Coronary artery (tissue), 2 donors: ENCODE measurements at regions not wholly inside any gene's neighbourhood (a gene's known extent, or its start where the extent isn't known, plus 50 kb on each side); places are given as distances from the start of the nearest gene placed in this dataset.

ENCODE experiments used
- DNase-seq: peaks from one replicate; pipeline ENCODE4 v3.0.0-alpha.2; 2017; ENCODE audit warnings: low spot score
- H3K27ac ChIP-seq, 2 donors: fragments of 200-600 bp; sonication (generic); one replicate each; pipeline ENCODE4 v1.5.1; 2016 to 2019
- H3K4me3 ChIP-seq: fragments of 200-600 bp; sonication (generic); 2 replicates; pipeline ENCODE4 v1.5.1; 2016; ENCODE audit warnings: mild to moderate bottlenecking, moderate library complexity
- CTCF ChIP-seq: fragments of 200-600 bp; sonication (generic); IDR thresholded peaks from one replicate; pipeline ENCODE4 v1.5.1; 2019; ENCODE audit warnings: antibody characterized with exemption

GRCh38 chr16:17942067-17942466 lies 394.5 kb downstream of the NPIPA8 start:
- no peak overlapping the region for H3K27ac ChIP-seq
- no peak overlapping the region for H3K4me3 ChIP-seq
- no peak for DNase-seq
- TF ChIP-seq CTCF = no peak

GRCh38 chr16:17940584-17941364 lies 395.8 kb downstream of the NPIPA8 start:
- H3K27ac ChIP-seq = no peak overlapping the region
- H3K4me3 ChIP-seq = no peak overlapping the region
- no peak for TF ChIP-seq CTCF
- DNase-seq = no peak

- no peak for TF ChIP-seq CTCF
- no peak for DNase-seq
- no peak overlapping the region for H3K4me3 ChIP-seq
- no peak overlapping the region for H3K27ac ChIP-seq
These were observed 396.8 kb downstream of the NPIPA8 start for GRCh38 chr16:17939723-17940122.

GRCh38 chr16:17939122-17939536 lies 397.4 kb downstream of the NPIPA8 start:
- no peak overlapping the region for H3K4me3 ChIP-seq
- H3K27ac ChIP-seq = no peak overlapping the region
- no peak for DNase-seq
- no peak for TF ChIP-seq CTCF

GRCh38 chr16:17938546-17938945 lies 398.0 kb downstream of the NPIPA8 start:
- Histone ChIP-seq H3K4me3 (no peak overlapping the region), H3K27ac (no peak overlapping the region)
- no peak for TF ChIP-seq CTCF
- DNase-seq = no peak

- TF ChIP-seq CTCF = no peak
- DNase-seq = no peak
- Histone ChIP-seq H3K4me3 (no peak overlapping the region), H3K27ac (no peak overlapping the region)
These were observed 399.7 kb downstream of the NPIPA8 start for GRCh38 chr16:17936766-17937402.

- DNase-seq = no peak
These were observed 406.3 kb downstream of the NPIPA8 start for GRCh38 chr16:17930280-17930679.

More at GRCh38 chr16:17930280-17930679, 406.3 kb downstream of the NPIPA8 start:
- no peak overlapping the region for H3K4me3 ChIP-seq
- no peak for TF ChIP-seq CTCF
- H3K27ac ChIP-seq = no peak overlapping the region
